Immature natural killer cell (primary cell): ENCODE measurements at regions not wholly inside any gene's neighbourhood (a gene's known extent, or its start where the extent isn't known, plus 50 kb on each side); places are given as distances from the start of the nearest gene placed in this dataset.

Experiments
- DNase-seq, 3 donors: peaks; one replicate each; pipeline ENCODE4 v3.0.0; 2022; ENCODE audit warnings: mixed read lengths in 1 of 3
- H3K27ac Mint-ChIP-seq, 6 donors: one replicate each; pipeline ENCODE4 v1.8.0; 2020; ENCODE audit warnings: mixed read lengths in 6 of 6, mild to moderate bottlenecking in 5 of 6, inconsistent platforms in 4 of 6, moderate library complexity in 3 of 6
- H3K27me3 Mint-ChIP-seq, 3 donors: one replicate each; pipeline ENCODE4 v1.8.0; 2020 to 2021; ENCODE audit warnings: low read depth in 3 of 3, mild to moderate bottlenecking in 3 of 3, mixed read lengths in 3 of 3, moderate library complexity in 3 of 3, inconsistent platforms in 1 of 3
- H3K36me3 Mint-ChIP-seq, 3 donors: one replicate each; pipeline ENCODE4 v1.8.0; 2020; ENCODE audit warnings: mixed read lengths in 3 of 3, inconsistent platforms in 2 of 3, mild to moderate bottlenecking in 2 of 3
- H3K4me1 Mint-ChIP-seq, 2 donors: one replicate each; pipeline ENCODE4 v1.8.0; 2020; ENCODE audit warnings: inconsistent platforms in 2 of 2, mild to moderate bottlenecking in 2 of 2, mixed read lengths in 2 of 2, moderate library complexity in 1 of 2
- H3K4me3 Mint-ChIP-seq, 5 donors: one replicate each; pipeline ENCODE4 v1.8.0; 2020; ENCODE audit warnings: mild to moderate bottlenecking in 5 of 5, mixed read lengths in 5 of 5, inconsistent platforms in 3 of 5, moderate library complexity in 3 of 5
- H3K9me3 Mint-ChIP-seq, 6 donors: one replicate each; pipeline ENCODE4 v1.8.0; 2020; ENCODE audit warnings: mild to moderate bottlenecking in 6 of 6, mixed read lengths in 6 of 6, inconsistent platforms in 4 of 6, moderate library complexity in 3 of 6

DNA sequence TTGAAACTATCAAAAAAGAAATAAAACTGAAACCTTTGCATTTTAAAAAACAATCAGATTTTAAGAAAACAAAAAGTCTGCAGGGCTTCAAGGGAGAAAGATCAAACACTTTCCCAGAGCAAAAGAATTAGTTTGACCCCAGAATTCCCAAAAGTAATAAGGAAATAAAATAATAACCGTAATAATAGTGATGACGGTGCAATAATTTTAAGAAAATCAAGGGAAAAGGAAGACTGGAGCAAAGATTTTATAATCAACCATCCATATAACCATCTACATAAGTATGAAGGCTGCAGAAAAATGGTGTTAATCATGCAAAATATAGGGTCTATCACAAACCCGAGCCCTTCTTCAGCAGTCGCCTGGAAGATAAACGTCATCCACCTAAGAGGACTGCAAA, 634.8 kb downstream of the GALR1 start:
- Mint-ChIP-seq H3K4me3 (no peak overlapping the region), H3K27me3 (peaks cover 4 to 7% (median 5%) of the 10 kb centered on the region in 3 donors), H3K27ac (no peak overlapping the region), H3K36me3 (no peaks in the 10 kb centered on the region), H3K4me1 (no peaks in the 10 kb centered on the region), H3K9me3 (peaks cover 0 to 2% (median 0%) of the 10 kb centered on the region in 6 donors)
- no peak for DNase-seq

DNA sequence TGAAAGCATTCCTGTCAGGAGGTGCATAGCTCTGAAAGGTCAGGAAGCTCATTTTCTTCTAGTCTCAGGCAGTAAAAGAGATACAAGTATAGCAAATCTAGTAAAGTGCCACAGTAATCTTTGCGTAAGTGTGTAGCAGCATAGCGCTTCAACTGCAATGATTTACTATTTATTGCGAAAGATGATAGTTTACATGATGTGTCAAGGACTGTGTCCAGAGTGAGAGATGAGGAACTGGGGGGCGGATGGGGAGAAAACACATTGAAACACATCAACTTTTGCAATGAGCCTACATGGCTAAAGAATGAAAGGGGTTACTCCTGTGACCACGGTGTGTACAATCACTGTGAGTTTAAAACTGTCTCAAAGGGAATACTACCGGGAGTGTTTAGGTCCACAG, 644.4 kb downstream of the GALR1 start:
- DNase-seq: no peak
- Mint-ChIP-seq H3K4me3 (no peak overlapping the region), H3K36me3 (no peaks in the 10 kb centered on the region), H3K9me3 (peaks cover 0 to 6% (median 0%) of the 10 kb centered on the region in 6 donors), H3K27ac (no peak overlapping the region), H3K4me1 (peaks cover 0 to 1% of the 10 kb centered on the region in 2 donors), H3K27me3 (peaks cover 2 to 6% (median 2%) of the 10 kb centered on the region in 3 donors)

DNA sequence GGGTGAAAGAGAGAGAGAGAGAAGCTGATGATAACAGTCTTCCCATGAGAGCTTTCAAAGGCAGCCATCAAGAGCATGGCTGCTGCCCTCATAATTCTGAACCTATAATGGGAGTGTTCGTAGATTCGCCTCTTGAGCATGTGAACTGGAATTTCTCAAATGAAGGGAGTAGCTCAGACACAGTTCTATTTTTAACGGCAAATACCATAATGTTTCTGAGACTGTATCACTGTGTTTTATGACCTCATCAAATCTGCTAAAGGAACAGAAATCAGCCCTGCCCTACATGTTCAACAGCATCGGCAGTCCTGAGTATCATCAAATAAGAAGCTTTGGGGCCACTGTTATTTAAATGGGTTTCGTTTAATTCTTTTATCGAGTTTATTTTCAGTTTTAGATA, 645.6 kb downstream of the GALR1 start:
- Mint-ChIP-seq H3K9me3 (no peaks in the 10 kb centered on the region), H3K27me3 (peaks cover 0 to 8% (median 5%) of the 10 kb centered on the region in 3 donors), H3K4me3 (no peak overlapping the region), H3K4me1 (peaks cover 7 to 13% of the 10 kb centered on the region in 2 donors), H3K27ac (no peak overlapping the region), H3K36me3 (no peaks in the 10 kb centered on the region)
- no peak for DNase-seq

DNA sequence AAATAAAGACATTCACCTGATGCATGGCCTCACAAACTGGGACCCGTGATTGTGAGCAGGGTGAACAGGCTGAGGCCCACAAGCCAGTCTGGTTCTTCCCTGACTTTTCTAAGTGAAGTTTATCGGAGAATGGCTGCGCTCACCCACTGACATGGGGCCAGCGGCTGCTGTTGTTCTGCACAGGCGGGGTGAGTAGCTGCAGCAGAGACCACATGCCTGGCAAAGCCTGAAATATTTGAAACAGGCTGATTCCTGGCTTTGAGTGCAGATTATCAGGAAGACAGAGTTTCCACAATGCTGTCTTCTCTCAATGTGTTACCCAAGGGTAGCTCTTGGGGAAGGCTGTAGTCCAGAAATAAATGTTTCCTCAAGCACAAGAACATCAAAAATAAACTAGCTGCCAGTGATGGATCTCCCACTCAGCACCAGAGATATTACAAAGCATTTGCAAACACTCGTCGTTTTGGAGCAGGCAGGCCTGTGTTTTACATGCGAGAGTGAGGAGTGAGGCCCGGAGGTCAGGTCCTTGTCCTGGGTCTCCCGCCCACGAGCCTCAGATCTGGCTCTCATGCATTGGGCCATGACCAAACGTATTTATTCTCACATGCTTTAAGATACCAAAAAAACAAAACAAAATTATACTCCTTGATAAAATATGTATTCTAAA, 647.1 kb downstream of the GALR1 start:
- no peaks in the 10 kb centered on the region for H3K9me3 Mint-ChIP-seq
- H3K36me3 Mint-ChIP-seq: no peaks in the 10 kb centered on the region
- peaks cover 0 to 5% (median 5%) of the 10 kb centered on the region in 3 donors for H3K27me3 Mint-ChIP-seq
- peaks cover 16 to 27% of the 10 kb centered on the region in 2 donors for H3K4me1 Mint-ChIP-seq
- no peak overlapping the region for H3K4me3 Mint-ChIP-seq
- DNase-seq: no peak
- H3K27ac Mint-ChIP-seq: no peak overlapping the region

DNA sequence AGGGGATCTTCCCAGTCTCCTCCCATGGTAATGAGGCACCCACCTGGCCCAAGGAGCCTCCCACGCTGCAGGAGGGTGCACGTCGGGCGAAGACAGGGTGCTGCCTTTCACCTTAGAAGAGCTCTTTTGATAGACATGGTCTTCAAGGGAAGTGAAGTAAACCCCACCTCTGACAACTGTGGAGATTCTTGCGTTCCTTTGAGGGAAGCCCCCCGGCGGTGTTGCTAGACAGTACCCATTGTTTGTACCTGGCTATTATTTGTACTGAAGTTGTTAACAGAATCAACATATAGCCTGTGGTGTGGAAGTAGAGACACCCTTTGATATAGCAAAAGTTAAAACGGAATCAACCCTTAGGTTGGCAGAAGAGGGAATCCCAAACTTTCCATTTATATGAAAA, 648.0 kb downstream of the GALR1 start:
- Mint-ChIP-seq H3K4me1 (peaks cover 24 to 34% of the 10 kb centered on the region in 2 donors), H3K9me3 (no peaks in the 10 kb centered on the region)
- DNase-seq: no peak

DNA sequence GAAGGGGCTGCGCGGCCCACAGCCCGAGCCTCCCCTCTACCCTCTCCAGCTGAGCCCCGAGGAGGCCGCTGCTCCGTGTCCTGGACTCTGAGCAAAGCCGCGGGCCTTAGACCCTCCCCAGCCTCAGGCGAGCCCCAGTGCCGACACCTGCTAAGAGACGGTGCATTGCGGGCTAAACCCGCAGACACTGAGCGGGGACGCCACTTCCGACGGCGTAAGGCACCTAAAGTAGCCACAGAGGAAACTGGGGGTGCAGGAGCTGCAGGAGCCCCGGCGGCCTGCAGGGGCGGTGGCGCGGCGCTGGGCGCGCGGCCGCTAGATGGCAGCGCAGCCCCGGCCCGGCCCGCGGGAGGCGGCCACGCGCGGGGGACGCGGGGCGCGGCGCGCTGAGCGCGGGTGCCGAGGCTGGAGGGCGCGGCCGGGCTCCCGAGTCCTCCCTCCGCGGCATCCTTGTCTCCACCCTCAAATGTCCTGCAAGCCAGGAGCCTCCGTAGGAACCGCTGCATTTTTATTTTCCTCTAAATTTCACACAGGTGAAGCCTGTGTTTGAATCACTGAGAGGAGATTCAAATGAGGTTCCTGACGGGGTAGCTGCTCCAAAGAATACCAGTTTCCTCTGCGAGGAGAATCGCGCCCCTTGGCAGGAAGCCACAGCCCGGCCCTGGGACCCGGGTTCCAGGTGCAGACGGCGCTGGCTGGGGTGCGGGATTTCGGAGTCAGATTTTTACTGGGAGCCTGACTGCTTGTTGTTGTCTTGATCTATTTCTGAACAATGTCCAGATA, 650.5 kb downstream of the GALR1 start:
- Mint-ChIP-seq H3K4me3 (peak overlapping the region in 4 of 5 donors; percentile 42 to 56 (median 54)), H3K27me3 (peaks cover 0 to 11% (median 7%) of the 10 kb centered on the region in 3 donors), H3K9me3 (no peaks in the 10 kb centered on the region), H3K36me3 (no peaks in the 10 kb centered on the region), H3K4me1 (peaks cover 24 to 34% of the 10 kb centered on the region in 2 donors), H3K27ac (peak overlapping the region in 1 of 6 donors; percentile 46)
- DNase-seq: peak; percentile 54 to 65 (median 64)

More for the DNA sequence above, 648.0 kb downstream of the GALR1 start:
- Mint-ChIP-seq H3K36me3 (no peaks in the 10 kb centered on the region), H3K27me3 (peaks cover 0 to 9% (median 8%) of the 10 kb centered on the region in 3 donors), H3K4me3 (no peak overlapping the region), H3K27ac (no peak overlapping the region)

DNA sequence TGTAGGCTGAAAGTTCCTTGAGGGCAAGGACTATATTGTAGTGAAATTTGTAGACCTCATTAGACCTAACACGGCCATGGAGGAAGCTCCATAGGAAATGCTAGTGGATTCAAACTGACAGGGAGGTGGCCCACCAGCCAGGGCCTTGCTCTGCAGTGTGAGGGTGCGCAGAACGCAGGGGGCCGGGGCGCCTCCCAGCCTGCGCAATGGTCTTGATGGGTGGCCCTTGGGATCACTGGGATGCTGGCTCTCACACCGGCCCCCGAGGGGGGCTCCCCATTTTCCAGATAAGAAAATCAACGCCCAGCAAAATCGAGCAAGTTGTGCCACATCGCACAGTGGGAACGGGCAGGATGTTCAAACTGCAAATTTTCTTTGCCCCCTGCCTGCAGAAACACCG, 655.4 kb downstream of the GALR1 start:
- Mint-ChIP-seq H3K27ac (no peak overlapping the region), H3K9me3 (no peaks in the 10 kb centered on the region), H3K4me3 (no peak overlapping the region), H3K4me1 (peaks cover 16 to 24% of the 10 kb centered on the region in 2 donors), H3K36me3 (no peaks in the 10 kb centered on the region), H3K27me3 (peaks cover 4 to 12% (median 9%) of the 10 kb centered on the region in 3 donors)
- DNase-seq: no peak

DNA sequence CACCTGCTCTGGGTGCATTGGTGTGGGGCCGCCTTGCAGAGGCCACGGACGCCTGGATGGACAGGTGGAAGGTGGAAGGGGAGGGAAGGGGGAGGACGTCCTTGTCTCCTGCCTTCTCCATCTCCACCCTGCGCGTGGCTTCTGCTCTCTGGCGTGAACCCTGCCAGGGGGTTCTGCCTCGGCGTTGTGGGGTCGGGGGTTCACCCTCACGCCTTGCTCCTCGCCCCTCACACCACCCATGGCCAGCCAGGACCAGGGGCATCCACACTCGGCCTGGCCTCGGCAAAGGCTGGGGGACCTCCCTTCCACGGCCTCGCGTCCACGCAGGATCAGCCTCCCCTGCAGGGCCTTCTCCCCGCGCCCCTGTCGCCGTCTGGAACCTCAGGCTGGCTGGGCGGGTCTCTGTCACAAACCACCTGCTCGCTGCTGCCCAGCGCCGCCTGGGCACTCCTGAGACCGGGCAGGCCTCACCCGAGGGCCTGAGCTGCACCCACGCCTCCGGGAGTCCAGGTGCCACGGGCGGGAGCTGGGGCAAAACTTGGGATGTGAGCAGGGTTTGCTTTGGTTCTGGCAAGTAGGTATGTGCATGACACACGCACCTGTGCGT, 655.9 kb downstream of the GALR1 start:
- no peak for DNase-seq
- H3K4me1 Mint-ChIP-seq: peaks cover 16 to 18% of the 10 kb centered on the region in 2 donors
- H3K36me3 Mint-ChIP-seq: no peaks in the 10 kb centered on the region

DNA sequence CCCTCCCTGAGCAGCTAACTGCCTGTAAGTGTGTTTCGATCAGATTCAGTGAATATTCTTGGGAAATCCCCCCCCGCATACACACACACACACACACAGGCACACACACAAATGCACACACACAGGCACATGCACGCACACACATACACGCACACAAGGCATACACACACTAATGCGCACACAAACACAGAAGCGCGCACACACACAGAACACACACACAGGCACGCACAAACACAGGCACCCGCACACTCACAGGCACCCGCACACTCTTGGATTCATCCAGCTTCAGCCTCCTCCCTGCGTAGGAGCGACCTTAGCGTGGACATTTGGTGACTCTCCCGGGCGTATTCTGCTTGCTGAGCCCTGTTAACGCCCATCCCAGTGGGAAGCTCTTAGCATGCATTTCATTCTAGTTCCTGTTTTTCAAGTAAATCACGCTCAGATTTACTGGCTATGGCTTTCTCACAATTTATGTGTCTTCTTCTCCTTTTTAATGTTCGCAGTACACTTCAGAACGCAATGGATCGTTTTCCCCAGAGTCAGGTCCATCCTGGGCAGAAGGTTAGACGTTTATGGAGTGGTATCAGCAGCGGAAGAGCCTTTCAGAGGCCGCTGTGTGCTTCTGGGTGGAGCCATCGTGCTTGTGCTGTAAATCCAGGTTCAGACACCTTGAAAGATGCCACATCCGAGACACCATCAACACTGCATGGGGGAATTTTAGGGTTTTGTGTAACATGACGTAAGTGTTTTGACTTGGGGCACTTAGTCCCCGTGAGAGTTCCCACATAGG, 656.6 kb downstream of the GALR1 start:
- no peaks in the 10 kb centered on the region for H3K36me3 Mint-ChIP-seq
- H3K4me1 Mint-ChIP-seq: peaks cover 11 to 12% of the 10 kb centered on the region in 2 donors
- DNase-seq: no peak
- H3K4me3 Mint-ChIP-seq: no peak overlapping the region
- H3K27ac Mint-ChIP-seq: no peak overlapping the region
- no peaks in the 10 kb centered on the region for H3K9me3 Mint-ChIP-seq
- H3K27me3 Mint-ChIP-seq: peaks cover 4 to 12% (median 9%) of the 10 kb centered on the region in 3 donors

More for the DNA sequence above, 655.9 kb downstream of the GALR1 start:
- H3K4me3 Mint-ChIP-seq: no peak overlapping the region
- H3K27ac Mint-ChIP-seq: no peak overlapping the region
- H3K27me3 Mint-ChIP-seq: peaks cover 4 to 12% (median 9%) of the 10 kb centered on the region in 3 donors
- H3K9me3 Mint-ChIP-seq: no peaks in the 10 kb centered on the region

DNA sequence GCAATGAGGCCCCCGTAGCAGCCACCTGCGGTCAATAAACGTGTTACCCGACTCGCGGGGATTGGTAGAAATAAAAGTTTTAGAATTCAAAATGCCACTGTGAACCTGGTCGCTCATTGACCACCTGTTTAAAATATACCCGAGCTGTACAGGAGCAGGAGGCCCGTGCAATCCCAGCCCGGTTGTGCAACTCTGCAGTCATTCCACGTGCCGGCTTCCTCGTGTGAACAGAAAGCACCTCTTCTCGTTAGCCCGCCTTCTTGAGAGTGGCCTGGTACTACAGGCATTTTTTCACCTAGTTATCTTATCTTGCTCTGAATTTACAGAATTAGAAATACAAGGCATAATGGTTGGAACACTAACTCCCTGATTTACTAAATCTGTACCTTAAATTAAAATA, 660.7 kb downstream of the GALR1 start:
- no peak for DNase-seq

DNA sequence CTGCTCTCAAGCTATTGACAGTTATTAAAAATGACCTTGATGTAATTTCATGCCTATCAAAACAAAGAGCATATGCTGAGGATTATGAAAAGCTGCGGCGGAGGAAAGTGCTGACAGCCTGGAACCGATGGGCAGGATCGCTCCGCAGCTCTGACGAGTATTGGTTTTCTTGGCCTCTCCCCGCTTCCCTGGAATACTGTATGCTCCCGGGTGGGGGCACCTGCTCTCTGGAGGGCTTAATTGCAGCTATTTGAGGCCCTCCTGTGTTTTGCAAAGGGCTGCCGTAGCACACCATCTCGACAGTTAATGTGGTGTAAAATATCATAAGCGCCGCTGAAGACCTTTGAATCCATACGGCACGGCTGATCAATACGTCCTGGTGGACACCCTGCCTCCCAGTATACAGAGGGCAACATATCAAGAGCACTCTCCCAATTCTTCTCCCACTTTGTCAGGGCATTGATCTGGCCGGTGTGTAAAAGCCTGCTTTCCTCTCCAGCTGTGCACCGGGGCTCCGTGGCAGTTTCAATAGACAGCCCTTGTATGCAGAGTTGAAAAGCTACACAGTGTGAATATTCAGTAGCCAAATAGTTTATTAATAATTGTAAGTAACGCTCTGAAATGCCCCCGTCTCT, 662.4 kb downstream of the GALR1 start:
- Mint-ChIP-seq H3K36me3 (no peaks in the 10 kb centered on the region), H3K4me3 (no peak overlapping the region), H3K4me1 (no peaks in the 10 kb centered on the region), H3K27ac (no peak overlapping the region), H3K27me3 (peaks cover 0 to 4% (median 0%) of the 10 kb centered on the region in 3 donors), H3K9me3 (no peaks in the 10 kb centered on the region)
- no peak for DNase-seq

More for the DNA sequence above, 660.7 kb downstream of the GALR1 start:
- Mint-ChIP-seq H3K36me3 (no peaks in the 10 kb centered on the region), H3K9me3 (no peaks in the 10 kb centered on the region), H3K4me3 (no peak overlapping the region), H3K27me3 (peaks cover 0 to 11% (median 4%) of the 10 kb centered on the region in 3 donors), H3K4me1 (no peaks in the 10 kb centered on the region), H3K27ac (no peak overlapping the region)

DNA sequence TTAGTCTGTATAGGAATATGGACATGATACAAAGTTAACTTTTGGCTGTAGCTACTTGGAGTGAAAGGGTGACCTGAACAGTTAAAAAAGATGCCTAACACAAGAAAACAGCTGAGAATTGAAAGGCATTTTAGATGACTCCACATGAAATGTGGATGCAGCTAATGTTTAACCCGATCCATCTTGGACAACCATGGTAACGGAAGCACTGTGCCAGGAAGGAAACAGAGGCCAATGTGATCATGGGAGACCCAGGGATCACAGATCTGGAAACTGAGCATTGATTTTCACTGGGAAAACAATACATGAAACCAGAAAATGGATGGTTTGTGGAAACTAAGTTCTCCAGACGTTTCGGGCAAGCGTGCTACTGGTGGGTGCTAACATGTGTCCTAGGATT, 669.1 kb downstream of the GALR1 start:
- H3K27ac Mint-ChIP-seq: no peak overlapping the region
- DNase-seq: no peak
- H3K9me3 Mint-ChIP-seq: no peaks in the 10 kb centered on the region
- H3K27me3 Mint-ChIP-seq: peaks cover 0 to 8% (median 0%) of the 10 kb centered on the region in 3 donors
- no peak overlapping the region for H3K4me3 Mint-ChIP-seq
- H3K36me3 Mint-ChIP-seq: no peaks in the 10 kb centered on the region
- H3K4me1 Mint-ChIP-seq: no peaks in the 10 kb centered on the region

DNA sequence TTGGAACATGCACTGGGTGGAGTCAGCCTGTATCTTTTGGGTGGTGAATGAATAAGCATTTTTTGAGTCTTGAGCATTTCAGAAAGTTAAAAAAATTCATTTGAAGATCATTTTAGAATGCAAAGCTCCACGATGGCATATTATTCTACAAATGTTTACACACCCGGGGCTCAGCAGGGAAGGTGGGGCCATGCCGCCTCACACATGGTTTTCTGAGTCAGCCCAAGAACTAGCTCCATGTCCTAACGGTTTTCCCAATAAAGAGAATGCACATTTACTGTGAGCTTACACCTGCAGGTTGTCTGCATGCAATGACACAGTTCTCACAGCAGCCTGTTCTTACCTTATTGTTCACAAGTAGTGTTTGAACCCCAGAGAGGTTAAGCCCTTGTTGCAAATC, 670.3 kb downstream of the GALR1 start:
- Mint-ChIP-seq H3K4me3 (no peak overlapping the region), H3K27me3 (peaks cover 0 to 8% (median 0%) of the 10 kb centered on the region in 3 donors), H3K36me3 (no peaks in the 10 kb centered on the region), H3K4me1 (no peaks in the 10 kb centered on the region), H3K9me3 (no peaks in the 10 kb centered on the region), H3K27ac (no peak overlapping the region)
- DNase-seq: no peak
